KMS-11 (cell line): ENCODE measurements at regions not wholly inside any gene's neighbourhood (a gene's known extent, or its start where the extent isn't known, plus 50 kb on each side); places are given as distances from the start of the nearest gene placed in this dataset.
"Not testable (repeated sequence)": the region's sequence is repeated elsewhere in the genome, so short reads cannot be mapped to it uniquely, and the experiment has no call there.

Experiments used
- H2AFZ ChIP-seq: fragments of 200-600 bp; sonication (generic); 2 replicates; pipeline ENCODE4 v1.6.1; 2016; ENCODE audit warnings: antibody characterized with exemption, mixed run types, low read depth
- H3K27ac ChIP-seq: fragments of 200-600 bp; sonication (generic); 2 replicates; pipeline ENCODE4 v1.6.1; 2016; ENCODE audit warnings: mild to moderate bottlenecking, mixed run types
- H3K27me3 ChIP-seq: fragments of 200-600 bp; sonication (generic); 2 replicates; pipeline ENCODE4 v1.6.1; 2017; ENCODE audit warnings: mild to moderate bottlenecking, low read depth, mixed run types, moderate library complexity; ENCODE audit not compliant: insufficient read depth
- H3K36me3 ChIP-seq: fragments of 200-600 bp; sonication (generic); 2 replicates; pipeline ENCODE4 v1.6.1; 2017; ENCODE audit warnings: mild to moderate bottlenecking, mixed run types; ENCODE audit not compliant: insufficient read depth
- H3K4me1 ChIP-seq: fragments of 200-600 bp; sonication (generic); 2 replicates; pipeline ENCODE4 v1.6.1; 2016; ENCODE audit warnings: mild to moderate bottlenecking, low read depth, mixed run types; ENCODE audit not compliant: poor library complexity, severe bottlenecking
- H3K4me2 ChIP-seq: fragments of 200-600 bp; sonication (generic); 2 replicates; pipeline ENCODE4 v1.7.0; 2016; ENCODE audit warnings: mild to moderate bottlenecking, mixed run types
- H3K4me3 ChIP-seq: fragments of 200-600 bp; sonication (generic); IDR thresholded peaks from 2 replicates; pipeline ENCODE4 v1.6.1; 2017; ENCODE audit warnings: low read depth, low read length, mixed read lengths; ENCODE audit not compliant: insufficient read depth
- H3K79me2 ChIP-seq: fragments of 200-600 bp; sonication (generic); 2 replicates; pipeline ENCODE4 v1.6.1; 2016; ENCODE audit warnings: low read depth, mixed run types; ENCODE audit not compliant: insufficient read depth
- H3K9ac ChIP-seq: fragments of 200-600 bp; sonication (generic); 2 replicates; pipeline ENCODE4 v1.6.1; 2016; ENCODE audit warnings: mild to moderate bottlenecking, mixed run types
- H4K20me1 ChIP-seq: fragments of 200-600 bp; sonication (generic); 2 replicates; pipeline ENCODE4 v1.6.1; 2016; ENCODE audit warnings: mild to moderate bottlenecking, mixed run types; ENCODE audit not compliant: insufficient read depth
- TF ChIP-seq, protein P1 (sequence below): fragments of 200-600 bp; sonication (generic); conservative IDR thresholded peaks from 2 replicates; pipeline ENCODE4 v1.6.1; 2017; ENCODE audit warnings: low read depth, mild to moderate bottlenecking, antibody characterized with exemption, low read length, moderate library complexity, mixed read lengths

DNA sequence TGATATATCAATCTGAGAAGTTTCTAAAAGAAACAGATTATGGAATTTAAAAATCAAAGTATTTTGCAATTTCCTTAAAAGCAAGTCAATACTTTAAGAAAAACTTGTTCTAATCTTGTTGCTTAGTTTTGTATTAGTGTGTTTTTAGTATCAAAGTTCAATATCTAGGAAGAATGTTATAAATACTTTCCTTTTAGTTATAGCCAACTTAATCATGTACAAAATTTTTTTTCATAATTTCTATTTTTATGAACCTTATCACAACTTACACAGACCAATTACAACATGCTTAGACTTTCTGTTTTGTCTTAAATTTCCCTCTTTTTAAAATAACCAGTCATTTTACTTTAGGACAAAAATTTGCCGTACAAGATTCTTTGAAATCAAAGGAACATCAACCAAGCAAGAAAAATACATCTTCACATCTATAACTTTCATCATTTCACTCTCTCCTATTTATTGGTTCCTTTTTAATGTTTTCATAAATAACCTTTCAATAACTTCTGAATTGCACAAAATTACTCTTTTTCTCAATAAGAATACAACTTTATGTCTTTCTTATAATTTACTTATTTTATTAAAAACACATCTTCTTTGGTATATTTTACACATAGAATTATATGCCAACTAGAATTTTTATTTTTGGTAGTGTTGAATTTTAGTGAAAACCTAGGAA, 308.2 kb upstream of the GLI3 start:
- no peaks in the 10 kb centered on the region for H3K4me1 ChIP-seq
- no peaks in the 10 kb centered on the region for H3K27me3 ChIP-seq
- H3K27ac ChIP-seq = no peak overlapping the region
- H3K4me3 ChIP-seq = no peak overlapping the region
- no peaks in the 10 kb centered on the region for H4K20me1 ChIP-seq
- H3K9ac ChIP-seq = no peak overlapping the region
- no peaks in the 10 kb centered on the region for H3K36me3 ChIP-seq
- H3K4me2 ChIP-seq = no peak overlapping the region
- no peaks in the 10 kb centered on the region for H3K79me2 ChIP-seq
- no peak overlapping the region for H2AFZ ChIP-seq
- TF ChIP-seq, protein P1, sequence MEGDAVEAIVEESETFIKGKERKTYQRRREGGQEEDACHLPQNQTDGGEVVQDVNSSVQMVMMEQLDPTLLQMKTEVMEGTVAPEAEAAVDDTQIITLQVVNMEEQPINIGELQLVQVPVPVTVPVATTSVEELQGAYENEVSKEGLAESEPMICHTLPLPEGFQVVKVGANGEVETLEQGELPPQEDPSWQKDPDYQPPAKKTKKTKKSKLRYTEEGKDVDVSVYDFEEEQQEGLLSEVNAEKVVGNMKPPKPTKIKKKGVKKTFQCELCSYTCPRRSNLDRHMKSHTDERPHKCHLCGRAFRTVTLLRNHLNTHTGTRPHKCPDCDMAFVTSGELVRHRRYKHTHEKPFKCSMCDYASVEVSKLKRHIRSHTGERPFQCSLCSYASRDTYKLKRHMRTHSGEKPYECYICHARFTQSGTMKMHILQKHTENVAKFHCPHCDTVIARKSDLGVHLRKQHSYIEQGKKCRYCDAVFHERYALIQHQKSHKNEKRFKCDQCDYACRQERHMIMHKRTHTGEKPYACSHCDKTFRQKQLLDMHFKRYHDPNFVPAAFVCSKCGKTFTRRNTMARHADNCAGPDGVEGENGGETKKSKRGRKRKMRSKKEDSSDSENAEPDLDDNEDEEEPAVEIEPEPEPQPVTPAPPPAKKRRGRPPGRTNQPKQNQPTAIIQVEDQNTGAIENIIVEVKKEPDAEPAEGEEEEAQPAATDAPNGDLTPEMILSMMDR = no peak

DNA sequence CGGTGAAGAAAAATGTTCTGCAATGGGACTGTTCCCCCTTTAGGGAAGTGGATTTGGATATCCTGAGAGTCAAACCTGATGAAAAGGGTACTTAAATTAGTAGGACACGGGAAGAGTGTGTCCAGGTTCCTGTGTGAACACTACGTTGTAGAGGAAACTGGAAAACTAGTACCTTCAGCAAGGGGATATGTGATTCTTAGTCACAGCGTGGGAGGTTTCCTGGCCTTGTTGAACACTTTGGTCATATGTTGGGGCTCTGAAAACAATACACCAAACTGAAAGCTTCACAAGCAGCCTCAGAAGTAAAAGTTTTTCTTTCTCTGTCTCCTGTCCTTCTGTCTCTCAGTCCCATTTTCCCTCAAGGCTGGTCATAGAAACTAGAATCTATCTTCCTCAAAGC, 306.9 kb upstream of the GLI3 start:
- H3K79me2 ChIP-seq = no peaks in the 10 kb centered on the region
- H3K36me3 ChIP-seq = no peaks in the 10 kb centered on the region
- no peak overlapping the region for H3K4me3 ChIP-seq
- TF ChIP-seq, protein P1 = no peak
- H3K9ac ChIP-seq = no peak overlapping the region
- H3K4me1 ChIP-seq = peaks cover under 1% of the 10 kb centered on the region
- H3K27me3 ChIP-seq = no peaks in the 10 kb centered on the region
- H3K27ac ChIP-seq = no peak overlapping the region
- no peak overlapping the region for H2AFZ ChIP-seq
- H4K20me1 ChIP-seq = no peaks in the 10 kb centered on the region
- H3K4me2 ChIP-seq = no peak overlapping the region

DNA sequence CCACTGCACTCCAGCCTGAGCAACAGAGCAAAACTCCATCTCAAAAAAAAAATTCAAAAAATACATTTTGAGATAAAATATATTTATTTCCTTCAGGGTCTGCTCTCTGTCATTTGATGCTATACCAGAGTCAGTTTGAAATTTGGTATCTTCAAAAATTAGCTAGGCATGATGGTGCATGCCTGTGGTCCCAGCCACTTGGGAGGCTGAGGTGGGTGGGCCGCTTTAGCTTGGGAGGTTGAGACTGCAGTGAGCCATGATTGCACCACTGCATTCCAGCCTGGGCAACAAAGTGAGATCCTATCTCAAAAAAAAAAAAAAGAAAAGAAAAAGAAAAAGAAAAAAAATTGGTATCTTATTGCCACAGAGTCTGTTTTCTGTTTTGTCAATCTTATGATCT, 305.4 kb upstream of the GLI3 start:
- not testable (repeated sequence) for H3K9ac ChIP-seq, H3K4me2 ChIP-seq, H3K27ac ChIP-seq, H3K27me3 ChIP-seq, H2AFZ ChIP-seq, H3K79me2 ChIP-seq, H3K36me3 ChIP-seq, H4K20me1 ChIP-seq, H3K4me3 ChIP-seq
- H3K4me1 ChIP-seq = peaks cover 15% of the 10 kb centered on the region

DNA sequence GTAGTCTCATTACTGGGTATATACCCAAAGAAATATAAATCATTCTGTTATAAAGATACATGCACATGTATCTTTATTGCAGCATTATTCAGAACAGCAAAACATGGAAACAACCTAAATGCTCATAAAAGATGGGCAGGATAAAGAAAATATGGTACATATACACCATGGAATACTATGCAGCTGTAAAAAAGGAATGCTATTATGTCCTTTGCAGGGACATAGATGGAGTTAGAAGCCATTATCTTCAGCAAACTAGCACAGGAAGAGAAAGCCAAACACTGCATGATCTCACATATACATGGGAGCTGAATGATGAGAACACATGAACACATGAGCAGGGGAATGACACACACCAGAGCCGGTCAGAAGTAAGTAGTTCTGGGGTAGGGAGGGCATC, 297.4 kb upstream of the GLI3 start:
- Histone ChIP-seq H2AFZ (no peak overlapping the region), H3K27ac (no peak overlapping the region), H3K4me1 (peaks cover 21% of the 10 kb centered on the region), H3K79me2 (no peaks in the 10 kb centered on the region), H3K4me2 (no peak overlapping the region), H3K36me3 (no peaks in the 10 kb centered on the region), H4K20me1 (no peaks in the 10 kb centered on the region), H3K9ac (no peak overlapping the region), H3K4me3 (no peak overlapping the region), H3K27me3 (no peaks in the 10 kb centered on the region)
- TF ChIP-seq, protein P1 = no peak

DNA sequence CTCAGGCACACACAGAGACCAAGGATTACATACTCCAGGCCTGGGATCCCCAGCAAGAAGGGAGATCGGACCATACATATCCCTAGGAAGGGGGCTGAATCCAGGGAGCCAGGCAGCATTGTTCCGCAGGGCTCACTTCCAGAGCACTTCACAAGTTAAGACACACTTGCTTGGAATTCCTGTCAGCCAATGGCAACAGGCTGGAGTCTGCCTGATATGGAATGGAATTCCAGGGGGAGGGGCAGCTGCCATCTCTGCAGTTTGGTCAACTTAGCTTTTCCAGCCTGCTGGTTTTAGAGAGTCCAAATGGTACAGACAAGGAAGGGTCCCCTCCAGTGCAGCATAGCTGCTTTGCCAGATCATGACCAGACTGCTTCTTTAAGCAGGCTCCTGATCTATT, 290.0 kb upstream of the GLI3 start:
- Histone ChIP-seq H3K4me1 (no peaks in the 10 kb centered on the region), H3K27ac (no peak overlapping the region), H3K79me2 (no peaks in the 10 kb centered on the region), H3K4me3 (no peak overlapping the region), H3K4me2 (no peak overlapping the region), H4K20me1 (no peaks in the 10 kb centered on the region), H3K27me3 (no peaks in the 10 kb centered on the region), H3K36me3 (no peaks in the 10 kb centered on the region), H3K9ac (no peak overlapping the region), H2AFZ (no peak overlapping the region)
- TF ChIP-seq, protein P1 = no peak
